CD14-positive monocyte (primary cell): ENCODE measurements at regions not wholly inside any gene's neighbourhood (a gene's known extent, or its start where the extent isn't known, plus 50 kb on each side); places are given as distances from the start of the nearest gene placed in this dataset.

Experiments
- DNase-seq, 3 donors: peaks; one replicate each; pipeline ENCODE4 v3.0.0-alpha.2; 2011 to 2022
- H2AFZ ChIP-seq: 2 replicates; pipeline ENCODE4 v1.6.0; 2012; ENCODE audit warnings: mild to moderate bottlenecking, low read depth, low read length, inconsistent platforms; ENCODE audit not compliant: insufficient read depth, poor library complexity, severe bottlenecking
- H3K27ac ChIP-seq, 2 donors: 1 replicate in 1 of 2; 2 replicates in 1 of 2; pipeline ENCODE4 v1.5.1; 2012 to 2013; ENCODE audit warnings: low read length in 2 of 2, control low read depth in 1 of 2, inconsistent platforms in 1 of 2, low read depth in 1 of 2, mild to moderate bottlenecking in 1 of 2
- H3K27me3 ChIP-seq, 2 donors: one replicate each; pipeline versions ENCODE4 v1.6.0 to v1.6.1; 2011 to 2013; ENCODE audit warnings: low read length in 2 of 2; ENCODE audit not compliant: control insufficient read depth in 2 of 2, insufficient read depth in 2 of 2
- H3K36me3 ChIP-seq, 2 donors: replicated peaks in 1 of 2; 1 replicate in 1 of 2; 2 replicates in 1 of 2; pipeline versions ENCODE4 v1.5.1 to v1.6.1; 2012 to 2013; ENCODE audit warnings: low read length in 2 of 2, control low read depth in 1 of 2, inconsistent platforms in 1 of 2, mild to moderate bottlenecking in 1 of 2; ENCODE audit not compliant: insufficient read depth in 2 of 2, control insufficient read depth in 1 of 2
- H3K4me1 ChIP-seq, 2 donors: 1 replicate in 1 of 2; 2 replicates in 1 of 2; pipeline versions ENCODE4 v1.5.1 to v1.6.1; 2012 to 2013; ENCODE audit warnings: low read length in 2 of 2, control low read depth in 1 of 2, inconsistent platforms in 1 of 2, mild to moderate bottlenecking in 1 of 2, moderate library complexity in 1 of 2; ENCODE audit not compliant: insufficient read depth in 2 of 2, control insufficient read depth in 1 of 2
- H3K4me2 ChIP-seq: replicated peaks from 2 replicates; pipeline ENCODE3; 2012; ENCODE audit warnings: low read length, moderate library complexity, mild to moderate bottlenecking; ENCODE audit not compliant: poor library complexity, severe bottlenecking; ENCODE audit errors: extremely low read depth
- H3K4me3 ChIP-seq, 3 experiments: fragments of 200-600 bp in 1 of 3; sonication (generic) in 1 of 3; replicated peaks in 1 of 3; 1 replicate in 2 of 3; 2 replicates in 1 of 3; pipeline ENCODE4 v1.5.1; 2011 to 2013; ENCODE audit warnings: low read length in 3 of 3, mild to moderate bottlenecking in 3 of 3, control low read depth in 2 of 3, low read depth in 2 of 3, inconsistent platforms in 1 of 3, moderate library complexity in 1 of 3
- H3K79me2 ChIP-seq: 2 replicates; pipeline ENCODE4 v1.6.0; 2012; ENCODE audit warnings: mild to moderate bottlenecking, control low read depth, inconsistent platforms, low read length, moderate library complexity; ENCODE audit not compliant: insufficient read depth
- H3K9ac ChIP-seq: 2 replicates; pipeline ENCODE4 v1.6.0; 2017; ENCODE audit warnings: low read length, mild to moderate bottlenecking; ENCODE audit not compliant: insufficient read depth, poor library complexity, severe bottlenecking
- H3K9me3 ChIP-seq, 2 donors: replicated peaks in 1 of 2; 1 replicate in 1 of 2; 2 replicates in 1 of 2; pipeline versions ENCODE4 v1.5.1 to v1.6.1; 2012 to 2013; ENCODE audit warnings: low read length in 2 of 2, control low read depth in 1 of 2; ENCODE audit not compliant: control insufficient read depth in 1 of 2, insufficient read depth in 1 of 2
- H4K20me1 ChIP-seq: 2 replicates; pipeline ENCODE4 v1.6.0; 2012; ENCODE audit warnings: mild to moderate bottlenecking, low read length, control low read depth, moderate library complexity; ENCODE audit not compliant: insufficient read depth
- H3K27ac Mint-ChIP-seq, 7 donors: one replicate each; pipeline ENCODE4 v1.8.0; 2020; ENCODE audit warnings: mild to moderate bottlenecking in 7 of 7, mixed read lengths in 7 of 7, moderate library complexity in 6 of 7, inconsistent platforms in 2 of 7
- H3K27me3 Mint-ChIP-seq, 3 donors: one replicate each; pipeline ENCODE4 v1.8.0; 2021 to 2022; ENCODE audit warnings: low read depth in 3 of 3, mild to moderate bottlenecking in 3 of 3, mixed read lengths in 3 of 3, moderate library complexity in 3 of 3, inconsistent platforms in 1 of 3
- H3K36me3 Mint-ChIP-seq, 2 donors: one replicate each; pipeline ENCODE4 v1.8.0; 2020; ENCODE audit warnings: mixed read lengths in 2 of 2, inconsistent platforms in 1 of 2, mild to moderate bottlenecking in 1 of 2
- H3K4me1 Mint-ChIP-seq: one replicate; pipeline ENCODE4 v1.8.0; 2020; ENCODE audit warnings: mild to moderate bottlenecking, mixed read lengths
- H3K4me3 Mint-ChIP-seq, 2 donors: one replicate each; pipeline ENCODE4 v1.8.0; 2020; ENCODE audit warnings: mild to moderate bottlenecking in 2 of 2, mixed read lengths in 2 of 2, moderate library complexity in 1 of 2
- H3K9me3 Mint-ChIP-seq, 7 donors: one replicate each; pipeline ENCODE4 v1.8.0; 2020 to 2022; ENCODE audit warnings: mixed read lengths in 7 of 7, mild to moderate bottlenecking in 6 of 7, moderate library complexity in 6 of 7, inconsistent platforms in 2 of 7
- WGBS: methylation state at CpG from one replicate; pipeline ENCODE4 v1.1.5; 2013; ENCODE audit warnings: missing lambda C conversion rate; ENCODE audit not compliant: insufficient coverage; 5-methylcytosine and 5-hydroxymethylcytosine counted together
- intact Hi-C, 2 donors: fragments of 100-400 bp; cut with micrococcal nuclease; formaldehyde crosslinking; loops; one replicate each; pipeline versions ENCODE4 v1.15.0 to v1.15.1; 2023
- TF ChIP-seq, protein P1 (sequence below): fragments of 200-600 bp; IDR thresholded peaks from one replicate; pipeline ENCODE4 v1.8.0; 2022; ENCODE audit warnings: antibody characterized with exemption, mild to moderate bottlenecking

DNA sequence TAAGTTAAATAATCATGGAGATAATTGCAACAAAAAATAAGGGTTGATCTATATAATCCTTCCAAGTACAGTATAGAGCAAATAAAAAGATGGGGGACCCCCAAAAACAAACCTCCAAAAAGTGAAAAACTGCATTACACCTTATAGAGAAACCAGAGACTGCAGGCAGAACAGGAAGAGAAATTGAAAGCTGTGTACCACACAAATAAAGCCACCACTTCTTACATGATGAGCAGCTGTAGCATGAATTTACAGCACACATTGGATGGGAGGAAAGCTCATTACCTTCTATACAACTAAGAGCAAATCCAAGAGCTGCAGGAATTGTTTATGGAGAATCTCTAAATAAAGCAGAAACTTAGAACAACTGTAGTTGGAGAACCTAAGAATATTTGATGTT is 152.4 kb upstream of the PDE5A start:
- Histone ChIP-seq H3K4me3 (no peak overlapping the region), H3K4me2 (no peak overlapping the region), H4K20me1 (no peaks in the 10 kb centered on the region), H3K9ac (no peak overlapping the region), H3K36me3 (no peaks in the 10 kb centered on the region), H3K27ac (no peak overlapping the region), H3K4me1 (no peaks in the 10 kb centered on the region), H3K9me3 (no peaks in the 10 kb centered on the region), H2AFZ (no peak overlapping the region), H3K79me2 (no peaks in the 10 kb centered on the region), H3K27me3 (no peaks in the 10 kb centered on the region)
- DNase-seq, result no peak
- H3K36me3 Mint-ChIP-seq, result no peaks in the 10 kb centered on the region
- intact Hi-C loops, result no loop called here
- H3K4me1 Mint-ChIP-seq, result no peaks in the 10 kb centered on the region
- peaks cover 0 to 9% (median 2%) of the 10 kb centered on the region in 7 donors for H3K9me3 Mint-ChIP-seq
- no peak overlapping the region for H3K4me3 Mint-ChIP-seq
- H3K27me3 Mint-ChIP-seq, result peaks cover 0 to 3% (median 2%) of the 10 kb centered on the region in 3 donors
- no peak overlapping the region for H3K27ac Mint-ChIP-seq
- TF ChIP-seq, protein P1, sequence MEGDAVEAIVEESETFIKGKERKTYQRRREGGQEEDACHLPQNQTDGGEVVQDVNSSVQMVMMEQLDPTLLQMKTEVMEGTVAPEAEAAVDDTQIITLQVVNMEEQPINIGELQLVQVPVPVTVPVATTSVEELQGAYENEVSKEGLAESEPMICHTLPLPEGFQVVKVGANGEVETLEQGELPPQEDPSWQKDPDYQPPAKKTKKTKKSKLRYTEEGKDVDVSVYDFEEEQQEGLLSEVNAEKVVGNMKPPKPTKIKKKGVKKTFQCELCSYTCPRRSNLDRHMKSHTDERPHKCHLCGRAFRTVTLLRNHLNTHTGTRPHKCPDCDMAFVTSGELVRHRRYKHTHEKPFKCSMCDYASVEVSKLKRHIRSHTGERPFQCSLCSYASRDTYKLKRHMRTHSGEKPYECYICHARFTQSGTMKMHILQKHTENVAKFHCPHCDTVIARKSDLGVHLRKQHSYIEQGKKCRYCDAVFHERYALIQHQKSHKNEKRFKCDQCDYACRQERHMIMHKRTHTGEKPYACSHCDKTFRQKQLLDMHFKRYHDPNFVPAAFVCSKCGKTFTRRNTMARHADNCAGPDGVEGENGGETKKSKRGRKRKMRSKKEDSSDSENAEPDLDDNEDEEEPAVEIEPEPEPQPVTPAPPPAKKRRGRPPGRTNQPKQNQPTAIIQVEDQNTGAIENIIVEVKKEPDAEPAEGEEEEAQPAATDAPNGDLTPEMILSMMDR, result no peak

GRCh38 chr4:119774840-119775239 is 146.2 kb upstream of the PDE5A start:
- Histone ChIP-seq H3K4me1 (no peaks in the 10 kb centered on the region), H3K27me3 (no peaks in the 10 kb centered on the region), H3K79me2 (no peaks in the 10 kb centered on the region), H4K20me1 (no peaks in the 10 kb centered on the region), H3K36me3 (no peaks in the 10 kb centered on the region), H3K9me3 (no peaks in the 10 kb centered on the region), H3K4me2 (no peak overlapping the region), H3K9ac (no peak overlapping the region), H2AFZ (no peak overlapping the region), H3K4me3 (no peak overlapping the region), H3K27ac (no peak overlapping the region)
- intact Hi-C loops, result no loop called here
- TF ChIP-seq, protein P1, result no peak
- H3K27me3 Mint-ChIP-seq, result peaks cover 0 to 2% (median 0%) of the 10 kb centered on the region in 3 donors
- H3K27ac Mint-ChIP-seq, result no peak overlapping the region
- no peak overlapping the region for H3K4me3 Mint-ChIP-seq
- no peak for DNase-seq
- no peaks in the 10 kb centered on the region for H3K4me1 Mint-ChIP-seq
- no peaks in the 10 kb centered on the region for H3K36me3 Mint-ChIP-seq
- H3K9me3 Mint-ChIP-seq, result peaks cover 0 to 4% (median 2%) of the 10 kb centered on the region in 7 donors
- WGBS, result 50% methylated on average over 1 of the region's 2 CpGs
